MM.1S (cell line): ENCODE measurements at regions not wholly inside any gene's neighbourhood (a gene's known extent, or its start where the extent isn't known, plus 50 kb on each side); places are given as distances from the start of the nearest gene placed in this dataset.

Experiments
- CTCF ChIP-seq: fragments of 300-600 bp; sonication (generic); IDR thresholded peaks from 2 replicates; pipeline ENCODE4 v1.5.1; 2016; ENCODE audit warnings: antibody characterized with exemption, low read length, mixed read lengths
- EZH2 ChIP-seq: fragments of 300-600 bp; sonication (generic); optimal IDR thresholded peaks from 2 replicates; pipeline ENCODE3; 2017; ENCODE audit warnings: low read depth, mild to moderate bottlenecking, antibody characterized with exemption, low read length, mixed read lengths

GRCh38 chr10:45520476-45520875 is 146.5 kb downstream of the ALOX5 start:
- TF ChIP-seq EZH2 (no peak), CTCF (no peak)
